B cell (primary cell): ENCODE measurements at regions not wholly inside any gene's neighbourhood (a gene's known extent, or its start where the extent isn't known, plus 50 kb on each side); places are given as distances from the start of the nearest gene placed in this dataset.

Experiments used
- EZH2 ChIP-seq: IDR thresholded peaks from 2 replicates; pipeline ENCODE4 v1.6.1; 2012; ENCODE audit warnings: borderline replicate concordance, low read depth, mild to moderate bottlenecking, moderate library complexity, low read length; ENCODE audit not compliant: insufficient read depth, poor library complexity, severe bottlenecking
- TF ChIP-seq, protein P1 (sequence below): fragments of 200-600 bp; IDR thresholded peaks from one replicate; pipeline ENCODE4 v1.8.0; 2022; ENCODE audit warnings: antibody characterized with exemption, mild to moderate bottlenecking

DNA sequence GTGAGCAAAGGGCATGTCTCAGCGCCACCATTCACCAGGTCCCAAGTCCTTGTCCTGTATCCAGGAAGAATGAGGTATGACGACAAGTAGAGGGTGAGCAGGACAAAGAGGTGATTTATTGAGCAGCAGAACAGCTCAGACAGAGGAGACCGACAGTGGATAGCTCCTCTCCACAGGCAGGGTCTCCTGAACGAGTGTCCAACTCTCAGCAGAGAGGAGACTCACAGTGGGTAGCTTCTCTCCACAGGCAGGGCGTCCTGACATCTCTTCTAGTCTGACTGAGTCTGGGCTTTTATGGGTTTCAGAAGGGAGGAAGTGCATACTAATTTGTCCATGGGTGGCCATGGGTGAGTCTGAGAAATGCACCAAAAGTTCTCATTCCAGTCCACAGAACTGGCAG lies 204.7 kb downstream of the ANKRD60 start:
- TF ChIP-seq, protein P1, sequence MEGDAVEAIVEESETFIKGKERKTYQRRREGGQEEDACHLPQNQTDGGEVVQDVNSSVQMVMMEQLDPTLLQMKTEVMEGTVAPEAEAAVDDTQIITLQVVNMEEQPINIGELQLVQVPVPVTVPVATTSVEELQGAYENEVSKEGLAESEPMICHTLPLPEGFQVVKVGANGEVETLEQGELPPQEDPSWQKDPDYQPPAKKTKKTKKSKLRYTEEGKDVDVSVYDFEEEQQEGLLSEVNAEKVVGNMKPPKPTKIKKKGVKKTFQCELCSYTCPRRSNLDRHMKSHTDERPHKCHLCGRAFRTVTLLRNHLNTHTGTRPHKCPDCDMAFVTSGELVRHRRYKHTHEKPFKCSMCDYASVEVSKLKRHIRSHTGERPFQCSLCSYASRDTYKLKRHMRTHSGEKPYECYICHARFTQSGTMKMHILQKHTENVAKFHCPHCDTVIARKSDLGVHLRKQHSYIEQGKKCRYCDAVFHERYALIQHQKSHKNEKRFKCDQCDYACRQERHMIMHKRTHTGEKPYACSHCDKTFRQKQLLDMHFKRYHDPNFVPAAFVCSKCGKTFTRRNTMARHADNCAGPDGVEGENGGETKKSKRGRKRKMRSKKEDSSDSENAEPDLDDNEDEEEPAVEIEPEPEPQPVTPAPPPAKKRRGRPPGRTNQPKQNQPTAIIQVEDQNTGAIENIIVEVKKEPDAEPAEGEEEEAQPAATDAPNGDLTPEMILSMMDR = no peak
- TF ChIP-seq EZH2 = no peak
